ENCODE measurements at regions not wholly inside any gene's neighbourhood (a gene's known extent, or its start where the extent isn't known, plus 50 kb on each side); places are given as distances from the start of the nearest gene placed in this dataset.

DNA sequence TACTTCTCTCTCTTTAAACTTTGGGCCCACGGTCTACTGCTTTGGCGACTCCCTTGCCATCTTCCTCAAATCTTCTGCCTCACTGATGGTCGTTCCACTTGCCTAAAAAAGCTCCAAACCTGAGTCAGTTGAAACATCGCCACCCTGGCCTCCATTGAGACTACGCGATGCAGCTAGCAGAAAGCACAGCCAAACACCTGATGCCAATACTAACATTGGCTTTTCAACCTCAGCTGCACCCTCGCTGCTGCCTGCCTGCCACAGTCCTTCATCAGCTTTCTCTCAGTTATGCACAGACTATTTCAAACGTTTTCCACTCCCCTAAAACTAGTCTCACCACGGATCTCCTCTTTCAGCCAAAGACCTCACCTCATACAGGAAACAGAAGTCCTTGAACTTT is 214.2 kb upstream of the TMCO5A start:
- ChIA-PET POLR2A (no interaction called here), CTCF (no interaction called here)
- intact Hi-C loops (cut with DNase I, micrococcal nuclease): no loop called here

DNA sequence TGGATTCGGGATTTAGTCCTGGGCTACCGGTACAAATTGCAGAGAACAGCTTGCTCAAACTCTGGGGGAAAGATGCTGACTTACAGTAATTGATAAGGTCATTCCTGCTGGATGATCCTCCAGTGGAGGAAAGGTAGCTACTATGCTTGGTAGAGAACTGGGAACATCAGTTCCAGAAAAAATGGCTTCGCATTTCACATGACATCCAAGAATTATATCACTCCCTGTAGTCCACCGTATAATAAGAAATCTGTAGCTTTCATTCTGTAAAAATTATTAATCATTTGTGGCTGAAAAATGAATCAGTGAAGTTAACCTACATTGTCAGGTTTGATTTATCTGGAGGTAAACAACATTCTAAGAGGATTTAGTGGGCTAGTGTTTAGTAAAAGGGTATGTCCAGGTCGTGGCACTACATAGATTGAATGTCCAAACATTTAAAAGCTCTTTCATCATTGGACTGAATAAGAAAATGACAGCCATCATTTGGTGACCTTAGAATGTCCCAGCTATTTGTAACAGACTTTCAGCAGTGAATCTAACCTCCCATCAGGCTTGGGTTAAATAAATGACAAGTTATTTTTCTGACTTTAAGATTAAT is 203.2 kb upstream of the TMCO5A start:
- Mint-ChIP-seq H3K27ac (no peak overlapping the region), H3K36me3 (ENCODE audit: low read depth) (no peaks in the 10 kb centered on the region), H3K4me1 (ENCODE audit: low read depth) (no peaks in the 10 kb centered on the region), H3K27me3 (peaks cover 8% of the 10 kb centered on the region), H3K4me3 (no peak overlapping the region), H3K9me3 (no peaks in the 10 kb centered on the region)
- intact Hi-C loops (cut with DNase I, micrococcal nuclease): no loop called here
- H3K4me1 ChIP-seq (ENCODE audit: insufficient read depth, low read length): no peaks in the 10 kb centered on the region
- ATAC-seq (ENCODE audit: poor library complexity): no peak
- ChIA-PET POLR2A (no interaction called here), CTCF (no interaction called here)
- H3K36me3 ChIP-seq (ENCODE audit: insufficient read depth, low read length): no peaks in the 10 kb centered on the region
- no peak for DNase-seq
- no peaks in the 10 kb centered on the region for H3K27me3 ChIP-seq (ENCODE audit: control insufficient read depth in 1 of 2, insufficient read depth in 2 of 2, low read length in 2 of 2)
- TF ChIP-seq, protein P1, sequence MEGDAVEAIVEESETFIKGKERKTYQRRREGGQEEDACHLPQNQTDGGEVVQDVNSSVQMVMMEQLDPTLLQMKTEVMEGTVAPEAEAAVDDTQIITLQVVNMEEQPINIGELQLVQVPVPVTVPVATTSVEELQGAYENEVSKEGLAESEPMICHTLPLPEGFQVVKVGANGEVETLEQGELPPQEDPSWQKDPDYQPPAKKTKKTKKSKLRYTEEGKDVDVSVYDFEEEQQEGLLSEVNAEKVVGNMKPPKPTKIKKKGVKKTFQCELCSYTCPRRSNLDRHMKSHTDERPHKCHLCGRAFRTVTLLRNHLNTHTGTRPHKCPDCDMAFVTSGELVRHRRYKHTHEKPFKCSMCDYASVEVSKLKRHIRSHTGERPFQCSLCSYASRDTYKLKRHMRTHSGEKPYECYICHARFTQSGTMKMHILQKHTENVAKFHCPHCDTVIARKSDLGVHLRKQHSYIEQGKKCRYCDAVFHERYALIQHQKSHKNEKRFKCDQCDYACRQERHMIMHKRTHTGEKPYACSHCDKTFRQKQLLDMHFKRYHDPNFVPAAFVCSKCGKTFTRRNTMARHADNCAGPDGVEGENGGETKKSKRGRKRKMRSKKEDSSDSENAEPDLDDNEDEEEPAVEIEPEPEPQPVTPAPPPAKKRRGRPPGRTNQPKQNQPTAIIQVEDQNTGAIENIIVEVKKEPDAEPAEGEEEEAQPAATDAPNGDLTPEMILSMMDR (IDR thresholded peaks at IDR 0.05): no peak
- H3K9me3 ChIP-seq (ENCODE audit: control insufficient read depth in 1 of 2, insufficient read depth in 1 of 2, low read length in 2 of 2): no peaks in the 10 kb centered on the region
- no peak overlapping the region for H3K27ac ChIP-seq (ENCODE audit: low read depth in 1 of 2, low read length in 2 of 2)
- H3K4me3 ChIP-seq (ENCODE audit: low read length): no peak overlapping the region

More for the DNA sequence above, 214.2 kb upstream of the TMCO5A start:
- H3K27me3 ChIP-seq (ENCODE audit: control insufficient read depth in 1 of 2, insufficient read depth in 2 of 2, low read length in 2 of 2): no peaks in the 10 kb centered on the region
- no peaks in the 10 kb centered on the region for H3K36me3 ChIP-seq (ENCODE audit: insufficient read depth, low read length)
- Mint-ChIP-seq H3K4me3 (no peak overlapping the region), H3K4me1 (ENCODE audit: low read depth) (no peaks in the 10 kb centered on the region), H3K36me3 (ENCODE audit: low read depth) (no peaks in the 10 kb centered on the region), H3K9me3 (no peaks in the 10 kb centered on the region), H3K27me3 (no peaks in the 10 kb centered on the region), H3K27ac (no peak overlapping the region)
- ATAC-seq (ENCODE audit: poor library complexity) (no peak), DNase-seq (no peak)
- no peak overlapping the region for H3K4me3 ChIP-seq (ENCODE audit: low read length)
- no peak overlapping the region for H3K27ac ChIP-seq (ENCODE audit: low read depth in 1 of 2, low read length in 2 of 2)
- H3K9me3 ChIP-seq (ENCODE audit: control insufficient read depth in 1 of 2, insufficient read depth in 1 of 2, low read length in 2 of 2): no peaks in the 10 kb centered on the region
- TF ChIP-seq, protein P1 (IDR thresholded peaks at IDR 0.05): no peak
- H3K4me1 ChIP-seq (ENCODE audit: insufficient read depth, low read length): no peaks in the 10 kb centered on the region

DNA sequence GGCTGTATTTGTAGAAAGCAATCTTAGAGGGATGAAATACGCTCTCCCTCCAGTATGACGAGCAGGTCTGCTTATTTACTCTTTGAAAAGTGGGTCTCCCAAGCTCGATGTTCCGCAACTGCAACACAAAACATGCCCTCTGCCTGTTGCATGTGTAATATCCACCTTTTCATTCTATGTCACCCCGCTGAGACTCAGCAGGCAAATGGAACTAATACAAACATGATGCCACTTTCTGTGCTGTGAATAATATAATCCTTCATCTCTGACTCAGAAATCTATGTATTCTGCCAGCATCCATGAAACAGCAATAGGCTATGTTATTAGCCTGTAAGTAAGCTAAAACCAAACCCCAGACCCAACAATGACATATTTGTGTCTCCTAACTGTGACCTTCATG is 200.8 kb upstream of the TMCO5A start:
- ATAC-seq (ENCODE audit: poor library complexity) (no peak), DNase-seq (no peak)
- Histone ChIP-seq H3K27me3 (ENCODE audit: control insufficient read depth in 1 of 2, insufficient read depth in 2 of 2, low read length in 2 of 2) (no peaks in the 10 kb centered on the region), H3K27ac (ENCODE audit: low read depth in 1 of 2, low read length in 2 of 2) (no peak overlapping the region), H3K9me3 (ENCODE audit: control insufficient read depth in 1 of 2, insufficient read depth in 1 of 2, low read length in 2 of 2) (no peaks in the 10 kb centered on the region), H3K4me1 (ENCODE audit: insufficient read depth, low read length) (no peaks in the 10 kb centered on the region), H3K4me3 (ENCODE audit: low read length) (no peak overlapping the region), H3K36me3 (ENCODE audit: insufficient read depth, low read length) (no peaks in the 10 kb centered on the region)
- no peaks in the 10 kb centered on the region for H3K4me1 Mint-ChIP-seq (ENCODE audit: low read depth)
- TF ChIP-seq, protein P1 (IDR thresholded peaks at IDR 0.05): no peak
- H3K27me3 Mint-ChIP-seq: peaks cover 8% of the 10 kb centered on the region
- ChIA-PET POLR2A (no interaction called here), CTCF (no interaction called here)
- no peaks in the 10 kb centered on the region for H3K9me3 Mint-ChIP-seq
- intact Hi-C loops (cut with DNase I, micrococcal nuclease): no loop called here
- H3K27ac Mint-ChIP-seq: no peak overlapping the region
- no peaks in the 10 kb centered on the region for H3K36me3 Mint-ChIP-seq (ENCODE audit: low read depth)
- no peak overlapping the region for H3K4me3 Mint-ChIP-seq
